ENCODE measurements at regions not wholly inside any gene's neighbourhood (a gene's known extent, or its start where the extent isn't known, plus 50 kb on each side); places are given as distances from the start of the nearest gene placed in this dataset.

DNA sequence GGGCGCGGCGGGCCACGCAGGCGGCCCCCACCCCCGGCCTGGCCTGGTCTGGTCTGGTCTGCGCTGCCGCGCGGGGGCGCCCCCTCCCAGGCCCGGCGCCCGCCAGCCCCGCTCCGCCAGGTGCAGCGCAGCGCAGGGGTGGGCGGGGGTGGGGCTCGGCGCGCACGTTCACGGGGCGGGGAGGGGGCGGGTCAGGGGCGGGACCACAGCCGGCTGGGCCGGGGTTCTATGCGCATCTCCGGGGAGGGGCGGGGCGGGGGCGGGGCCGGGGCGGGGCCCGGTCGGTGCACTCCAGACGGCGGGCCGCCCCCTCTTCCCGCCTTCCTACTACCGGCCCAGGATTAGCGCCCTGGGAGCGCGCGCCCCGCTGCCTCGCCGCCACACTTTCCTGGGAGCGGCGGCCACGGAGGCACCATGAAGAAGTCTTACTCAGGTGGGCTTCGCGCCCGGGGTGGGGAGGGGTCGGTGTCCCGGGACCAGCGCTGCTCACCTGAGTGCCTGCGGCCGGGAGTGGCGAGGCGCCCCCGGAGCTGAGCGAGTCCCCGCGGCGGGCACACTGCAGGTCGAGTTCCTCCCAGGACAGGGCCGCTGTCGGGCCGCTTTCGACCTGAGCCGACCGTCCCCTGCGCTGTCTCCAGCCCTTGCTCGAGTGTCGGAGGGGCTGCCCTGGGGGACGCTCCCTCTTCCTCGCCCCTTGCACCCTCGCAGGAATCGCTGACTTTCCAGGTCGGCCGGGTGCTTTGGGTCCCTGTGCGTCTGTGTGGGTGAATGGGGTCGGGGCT is 140.5 kb downstream of the SEC14L1 start (continued):
- TF ChIP-seq ZNF740 (CRISPR knock-in tag; IDR thresholded peaks at IDR 0.05) (peak; percentile 38; the same call in 1 of the 2 replicates), ZNF740 (tag; IDR thresholded peaks at IDR 0.05) (no peak), ZNF778 (CRISPR knock-in tag; IDR thresholded peaks at IDR 0.05) (no peak), SMAD1 (IDR thresholded peaks at IDR 0.05; ENCODE audit: low read depth, low read length, partially characterized antibody) (no peak), LARP7 (IDR thresholded peaks at IDR 0.05) (no peak), RBM14 (IDR thresholded peaks at IDR 0.05; ENCODE audit: borderline replicate concordance, insufficient read depth, low read depth, low read length) (0 out of 2 replicates have a peak, but pooled peaks have one; percentile 64)
- TF ChIP-seq, protein P1, sequence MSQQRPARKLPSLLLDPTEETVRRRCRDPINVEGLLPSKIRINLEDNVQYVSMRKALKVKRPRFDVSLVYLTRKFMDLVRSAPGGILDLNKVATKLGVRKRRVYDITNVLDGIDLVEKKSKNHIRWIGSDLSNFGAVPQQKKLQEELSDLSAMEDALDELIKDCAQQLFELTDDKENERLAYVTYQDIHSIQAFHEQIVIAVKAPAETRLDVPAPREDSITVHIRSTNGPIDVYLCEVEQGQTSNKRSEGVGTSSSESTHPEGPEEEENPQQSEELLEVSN (IDR thresholded peaks at IDR 0.05; ENCODE audit: borderline replicate concordance in 1 of 2, extremely low read depth in 1 of 2, insufficient read depth in 1 of 2, insufficient read length in 1 of 2, low read depth in 1 of 2, low read length in 1 of 2, poor library complexity in 1 of 2, severe bottlenecking in 1 of 2): peak; percentile 14 to 58
